NB4 (cell line): ENCODE measurements at regions not wholly inside any gene's neighbourhood (a gene's known extent, or its start where the extent isn't known, plus 50 kb on each side); places are given as distances from the start of the nearest gene placed in this dataset.
A peak's percentile ranks its signal among the peaks of the same experiment; 100 is the strongest.

ENCODE experiments used
- DNase-seq: peaks from one replicate; pipeline ENCODE4 v3.0.0; 2010; ENCODE audit warnings: low read depth
- H3K4me3 ChIP-seq: one replicate; pipeline ENCODE4 v1.5.1; 2011; ENCODE audit warnings: mild to moderate bottlenecking, low read depth, low read length, moderate library complexity
- CTCF ChIP-seq: IDR thresholded peaks from one replicate; pipeline ENCODE4 v1.5.1; 2012; ENCODE audit warnings: low read depth, low read length
- MAX ChIP-seq: IDR thresholded peaks from 2 replicates; pipeline ENCODE4 v1.6.1; 2011; ENCODE audit warnings: low read depth, low read length
- MYC ChIP-seq: IDR thresholded peaks from 2 replicates; pipeline ENCODE4 v1.6.1; 2011; ENCODE audit warnings: low read depth, low read length
- POLR2A ChIP-seq: IDR thresholded peaks from 2 replicates; pipeline ENCODE4 v1.6.1; 2011; ENCODE audit warnings: mild to moderate bottlenecking; ENCODE audit not compliant: insufficient read length; ENCODE audit errors: extremely low read depth

- no peak for TF ChIP-seq MYC
- no peak for TF ChIP-seq CTCF
- TF ChIP-seq POLR2A: no peak
- TF ChIP-seq MAX: no peak
- H3K4me3 ChIP-seq: no peak overlapping the region
- DNase-seq: no peak
These were observed 224.5 kb upstream of the GLI3 start for GRCh38 chr7:42461537-42461936.

GRCh38 chr7:42460933-42461332 lies 223.9 kb upstream of the GLI3 start:
- no peak for TF ChIP-seq MYC
- no peak for TF ChIP-seq CTCF
- TF ChIP-seq POLR2A: no peak
- no peak for TF ChIP-seq MAX
- DNase-seq: no peak
- no peak overlapping the region for H3K4me3 ChIP-seq

- no peak overlapping the region for H3K4me3 ChIP-seq
- TF ChIP-seq POLR2A: no peak
- no peak for TF ChIP-seq MAX
- no peak for TF ChIP-seq MYC
- no peak for TF ChIP-seq CTCF
- DNase-seq: no peak
These were observed 223.1 kb upstream of the GLI3 start for GRCh38 chr7:42460148-42460547.

GRCh38 chr7:42457663-42458062 lies 220.7 kb upstream of the GLI3 start:
- H3K4me3 ChIP-seq: no peak overlapping the region
- TF ChIP-seq MAX: no peak
- no peak for TF ChIP-seq CTCF
- TF ChIP-seq MYC: no peak
- TF ChIP-seq POLR2A: no peak
- DNase-seq: no peak

GRCh38 chr7:42456756-42457276 lies 219.8 kb upstream of the GLI3 start:
- peak; percentile 25 for DNase-seq
- TF ChIP-seq CTCF (no peak), MYC (no peak), MAX (no peak)
- H3K4me3 ChIP-seq: no peak overlapping the region

GRCh38 chr7:42456267-42456666 lies 219.3 kb upstream of the GLI3 start:
- H3K4me3 ChIP-seq: no peak overlapping the region
- no peak for DNase-seq
- no peak for TF ChIP-seq MYC
- TF ChIP-seq POLR2A: no peak
- no peak for TF ChIP-seq MAX
- TF ChIP-seq CTCF: no peak
